ENCODE measurements at regions not wholly inside any gene's neighbourhood (a gene's known extent, or its start where the extent isn't known, plus 50 kb on each side); places are given as distances from the start of the nearest gene placed in this dataset.
A peak's percentile ranks its signal among the peaks of the same experiment; 100 is the strongest.

GRCh38 chr1:209400351-209401220 lies 182.9 kb upstream of the CAMK1G start:
- no peaks in the 10 kb centered on the region for H3K27me3 ChIP-seq (ENCODE audit: insufficient read depth, low read depth)
- CTCF ChIA-PET, result no interaction called here
- TF ChIP-seq EZH2 (IDR thresholded peaks at IDR 0.05; ENCODE audit: low read depth), result no peak
- no peak for TF ChIP-seq CTCF (conservative IDR thresholded peaks at IDR 0.05)
- H3K9me3 ChIP-seq (ENCODE audit: insufficient read depth, low read depth), result no peaks in the 10 kb centered on the region
- no peaks in the 10 kb centered on the region for H3K36me3 ChIP-seq (ENCODE audit: low read depth)
- intact Hi-C loops (cut with micrococcal nuclease; ENCODE audit: unreplicated experiment), result no loop called here
- peaks cover 86% of the 10 kb centered on the region for H3K4me1 ChIP-seq (replicated peaks; ENCODE audit: insufficient read depth)
- no peaks in the 10 kb centered on the region for H4K20me1 ChIP-seq (ENCODE audit: insufficient read depth)
- POLR2A ChIA-PET (ENCODE audit: unreplicated experiment), result no interaction called here
- DNase-seq, result no peak
- H2AFZ ChIP-seq, result no peak overlapping the region
- peaks cover 58% of the 10 kb centered on the region for H3F3A ChIP-seq (ENCODE audit: insufficient read depth, low read depth)
- BruUV-seq (replicated peaks), result no TSS peak
- peak overlapping the region; percentile 99 for H3K27ac ChIP-seq
- H3K9me2 ChIP-seq (ENCODE audit: insufficient read depth), result no peaks in the 10 kb centered on the region
- H3K4me2 ChIP-seq, result no peak overlapping the region
- no peak overlapping the region for H3K4me3 ChIP-seq
- no peaks in the 10 kb centered on the region for H3K79me2 ChIP-seq (ENCODE audit: low read depth)

- Histone ChIP-seq H3F3A (ENCODE audit: insufficient read depth, low read depth) (peaks cover 63% of the 10 kb centered on the region), H3K36me3 (ENCODE audit: low read depth) (no peaks in the 10 kb centered on the region), H3K4me1 (replicated peaks; ENCODE audit: insufficient read depth) (peaks cover 88% of the 10 kb centered on the region), H3K27me3 (ENCODE audit: insufficient read depth, low read depth) (no peaks in the 10 kb centered on the region), H3K9me2 (ENCODE audit: insufficient read depth) (no peaks in the 10 kb centered on the region), H3K9me3 (ENCODE audit: insufficient read depth, low read depth) (no peaks in the 10 kb centered on the region), H4K20me1 (ENCODE audit: insufficient read depth) (no peaks in the 10 kb centered on the region), H3K79me2 (ENCODE audit: low read depth) (no peaks in the 10 kb centered on the region), H3K4me2 (peak overlapping the region; percentile 14; the same call in 1 of the 2 replicates), H2AFZ (no peak overlapping the region), H3K4me3 (no peak overlapping the region), H3K27ac (peak overlapping the region; percentile 97)
- intact Hi-C loops (cut with micrococcal nuclease; ENCODE audit: unreplicated experiment), result no loop called here
- no peak for TF ChIP-seq CTCF (conservative IDR thresholded peaks at IDR 0.05)
- DNase-seq, result no peak
- BruUV-seq (replicated peaks), result no TSS peak
- POLR2A ChIA-PET (ENCODE audit: unreplicated experiment), result no interaction called here
- CTCF ChIA-PET, result no interaction called here
These were observed 180.8 kb upstream of the CAMK1G start for GRCh38 chr1:209402697-209403096.

GRCh38 chr1:209403921-209404320 lies 179.6 kb upstream of the CAMK1G start:
- Histone ChIP-seq H3K27ac (peak overlapping the region; percentile 97), H3K27me3 (ENCODE audit: insufficient read depth, low read depth) (no peaks in the 10 kb centered on the region), H3F3A (ENCODE audit: insufficient read depth, low read depth) (peaks cover 59% of the 10 kb centered on the region), H3K9me2 (ENCODE audit: insufficient read depth) (no peaks in the 10 kb centered on the region), H3K4me3 (peak overlapping the region; percentile 43; the same call in 1 of the 2 replicates), H3K79me2 (ENCODE audit: low read depth) (no peaks in the 10 kb centered on the region), H4K20me1 (ENCODE audit: insufficient read depth) (no peaks in the 10 kb centered on the region), H3K36me3 (ENCODE audit: low read depth) (no peaks in the 10 kb centered on the region), H3K9me3 (ENCODE audit: insufficient read depth, low read depth) (no peaks in the 10 kb centered on the region), H3K4me1 (replicated peaks; ENCODE audit: insufficient read depth) (peaks cover 90% of the 10 kb centered on the region), H3K4me2 (peak overlapping the region; percentile 77), H2AFZ (0 out of 2 replicates have a peak overlapping the region, but pooled peaks have one; percentile 2)
- DNase-seq, result peak in 1 of 2 experiments; percentile 95
- CTCF ChIA-PET, result interaction anchor here (0.8 kb wide), 1 partner anchor 25 kb away, joined by 5 read pairs; no protein-coding TSS in a partner anchor
- intact Hi-C loops (cut with micrococcal nuclease; ENCODE audit: unreplicated experiment), result no loop called here
- TF ChIP-seq EZH2 (IDR thresholded peaks at IDR 0.05; ENCODE audit: low read depth), result no peak
- TF ChIP-seq CTCF (conservative IDR thresholded peaks at IDR 0.05), result no peak
- POLR2A ChIA-PET (ENCODE audit: unreplicated experiment), result interaction anchor here (0.8 to 2.2 kb wide), 4 partner anchors 12 to 249 kb away, joined by 6 to 50 read pairs (median 8); partner anchors contain the start of gene LAMB3
- TSS peak; percentile 86 for BruUV-seq (replicated peaks)

Measured in PC-9 (cell line).